Chondrocyte (in vitro differentiated cells): ENCODE measurements at regions not wholly inside any gene's neighbourhood (a gene's known extent, or its start where the extent isn't known, plus 50 kb on each side); places are given as distances from the start of the nearest gene placed in this dataset.

Experiments
- DNase-seq: peaks from one replicate; pipeline ENCODE4 v3.0.0; 2021; ENCODE audit warnings: mixed read lengths, low spot score
- H3K27ac Mint-ChIP-seq: one replicate; pipeline ENCODE4 v1.8.0; 2021; ENCODE audit warnings: mild to moderate bottlenecking, moderate library complexity, mixed read lengths; ENCODE audit not compliant: unreplicated experiment
- H3K27me3 Mint-ChIP-seq: 2 replicates; pipeline ENCODE4 v1.8.0; 2021; ENCODE audit warnings: low read depth, mixed read lengths
- H3K36me3 Mint-ChIP-seq: 2 replicates; pipeline ENCODE4 v1.8.0; 2021; ENCODE audit warnings: low read depth, mixed read lengths
- H3K4me1 Mint-ChIP-seq: 2 replicates; pipeline ENCODE4 v1.8.0; 2021; ENCODE audit warnings: low read depth, mild to moderate bottlenecking, mixed read lengths
- H3K4me3 Mint-ChIP-seq: one replicate; pipeline ENCODE4 v1.8.0; 2021; ENCODE audit warnings: mild to moderate bottlenecking, moderate library complexity, mixed read lengths; ENCODE audit not compliant: unreplicated experiment
- H3K9me3 Mint-ChIP-seq: 2 replicates; pipeline ENCODE4 v1.8.0; 2021; ENCODE audit warnings: low read depth, mixed read lengths
- CTCF ChIP-seq: fragments of 200-600 bp; sonication (generic); IDR thresholded peaks from 2 replicates; pipeline ENCODE4 v1.5.0; 2021; ENCODE audit warnings: antibody characterized with exemption, mild to moderate bottlenecking, moderate library complexity

DNA sequence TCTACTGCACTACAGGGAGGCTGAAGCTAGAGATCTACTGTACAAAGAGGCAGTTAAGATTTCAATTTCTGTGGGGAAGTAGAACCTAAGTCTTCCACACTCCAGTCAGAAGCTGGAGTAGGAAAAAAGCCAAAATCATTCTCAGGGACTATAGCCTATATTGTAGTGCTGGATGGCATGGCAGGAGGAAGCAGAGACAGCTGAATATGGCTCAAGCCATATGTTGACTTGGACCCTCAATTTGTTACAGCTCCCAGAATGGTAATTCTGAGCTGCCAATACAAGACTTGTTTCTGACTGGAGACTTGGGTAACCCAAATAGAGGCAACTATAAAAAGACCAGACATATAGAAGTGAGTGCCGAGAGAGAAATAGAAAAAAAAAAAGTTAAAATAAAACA lies 200.6 kb downstream of the PTBP2 start:
- H3K36me3 Mint-ChIP-seq, result peaks cover 14% of the 10 kb centered on the region
- H3K27ac Mint-ChIP-seq, result no peak overlapping the region
- H3K27me3 Mint-ChIP-seq, result no peaks in the 10 kb centered on the region
- no peak overlapping the region for H3K4me3 Mint-ChIP-seq
- peaks cover 44% of the 10 kb centered on the region for H3K4me1 Mint-ChIP-seq
- no peak for TF ChIP-seq CTCF
- H3K9me3 Mint-ChIP-seq, result peaks cover 24% of the 10 kb centered on the region
- no peak for DNase-seq

DNA sequence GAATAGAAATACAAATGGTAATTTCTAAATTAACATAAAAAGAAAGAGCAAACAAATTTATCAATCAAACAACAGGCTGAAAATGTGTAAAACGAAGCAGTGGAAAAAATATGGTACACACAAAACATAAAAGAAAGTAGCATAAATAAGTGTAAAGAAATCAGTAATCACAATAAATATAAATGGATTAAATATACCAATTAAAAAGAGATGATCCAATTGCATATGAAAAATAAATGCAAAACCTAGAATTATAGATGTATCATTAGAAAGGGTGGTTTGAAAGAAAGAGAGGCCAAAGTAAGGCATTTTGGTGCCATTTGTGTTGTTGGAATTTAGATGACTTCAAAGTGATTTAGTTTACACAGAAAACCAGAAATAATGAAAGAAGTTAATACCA lies 202.2 kb downstream of the PTBP2 start:
- Mint-ChIP-seq H3K9me3 (peaks cover 22% of the 10 kb centered on the region), H3K36me3 (peaks cover 14% of the 10 kb centered on the region), H3K27ac (no peak overlapping the region), H3K27me3 (no peaks in the 10 kb centered on the region), H3K4me3 (no peak overlapping the region), H3K4me1 (peaks cover 31% of the 10 kb centered on the region)
- no peak for DNase-seq
- TF ChIP-seq CTCF, result no peak

GRCh38 chr1:96926176-96926575 lies 204.6 kb downstream of the PTBP2 start:
- TF ChIP-seq CTCF, result no peak
- DNase-seq, result no peak
- H3K9me3 Mint-ChIP-seq, result peaks cover 22% of the 10 kb centered on the region

GRCh38 chr1:96927125-96927524 lies 205.5 kb downstream of the PTBP2 start:
- Mint-ChIP-seq H3K4me3 (no peak overlapping the region), H3K4me1 (peaks cover 14% of the 10 kb centered on the region), H3K9me3 (peaks cover 22% of the 10 kb centered on the region), H3K27ac (no peak overlapping the region), H3K36me3 (peaks cover 13% of the 10 kb centered on the region), H3K27me3 (peaks cover 5% of the 10 kb centered on the region)
- DNase-seq, result no peak
- TF ChIP-seq CTCF, result no peak

More at GRCh38 chr1:96926176-96926575, 204.6 kb downstream of the PTBP2 start:
- H3K4me3 Mint-ChIP-seq, result no peak overlapping the region
- H3K4me1 Mint-ChIP-seq, result peaks cover 20% of the 10 kb centered on the region
- no peak overlapping the region for H3K27ac Mint-ChIP-seq
- peaks cover 2% of the 10 kb centered on the region for H3K27me3 Mint-ChIP-seq
- H3K36me3 Mint-ChIP-seq, result peaks cover 13% of the 10 kb centered on the region

- DNase-seq, result no peak
- Mint-ChIP-seq H3K27ac (no peak overlapping the region), H3K36me3 (no peaks in the 10 kb centered on the region), H3K27me3 (peaks cover 5% of the 10 kb centered on the region), H3K9me3 (no peaks in the 10 kb centered on the region), H3K4me1 (peaks cover 16% of the 10 kb centered on the region), H3K4me3 (no peak overlapping the region)
- TF ChIP-seq CTCF, result no peak
Measured at GRCh38 chr1:96931136-96931535, 209.6 kb downstream of the PTBP2 start.
